HL-60 (cell line): ENCODE measurements at regions not wholly inside any gene's neighbourhood (a gene's known extent, or its start where the extent isn't known, plus 50 kb on each side); places are given as distances from the start of the nearest gene placed in this dataset.

Source experiments
- DNase-seq, 2 experiments: peaks; one replicate each; pipeline ENCODE4 v3.0.0-alpha.2; 2010 to 2020; ENCODE audit warnings: low read depth in 1 of 2, low spot score in 1 of 2
- H3K27ac ChIP-seq: fragments of 250-450 bp; sonication (Bioruptor Pico); replicated peaks from 2 replicates; pipeline ENCODE4 v1.5.1; 2020; ENCODE audit warnings: mild to moderate bottlenecking, moderate library complexity
- H3K27me3 ChIP-seq: fragments of 250-450 bp; sonication (Bioruptor Pico); 2 replicates; pipeline ENCODE4 v1.5.1; 2021; ENCODE audit warnings: mild to moderate bottlenecking, moderate library complexity; ENCODE audit not compliant: insufficient read depth, poor library complexity, severe bottlenecking
- H3K4me3 ChIP-seq: replicated peaks from 2 replicates; pipeline ENCODE4 v1.5.1; 2011; ENCODE audit warnings: mild to moderate bottlenecking, control low read depth, low read length; ENCODE audit not compliant: insufficient read depth
- GABPA ChIP-seq: IDR thresholded peaks from 2 replicates; pipeline ENCODE4 v1.6.1; 2012; ENCODE audit warnings: low read depth
- POLR2AphosphoS5 ChIP-seq: IDR thresholded peaks from 2 replicates; pipeline ENCODE4 v1.6.1; 2012; ENCODE audit warnings: low read depth
- SPI1 ChIP-seq: IDR thresholded peaks from 2 replicates; pipeline ENCODE4 v1.6.1; 2012; ENCODE audit warnings: low read depth, mild to moderate bottlenecking, borderline replicate concordance
- TF ChIP-seq, protein P1 (sequence below): IDR thresholded peaks from one replicate; pipeline ENCODE4 v1.5.1; 2011; ENCODE audit warnings: low read length, control low read depth, inconsistent platforms; ENCODE audit not compliant: insufficient read depth
- TF ChIP-seq, protein P2 (sequence below): IDR thresholded peaks from 2 replicates; pipeline ENCODE4 v1.6.1; 2012; ENCODE audit warnings: low read depth; ENCODE audit not compliant: insufficient replicate concordance

DNA sequence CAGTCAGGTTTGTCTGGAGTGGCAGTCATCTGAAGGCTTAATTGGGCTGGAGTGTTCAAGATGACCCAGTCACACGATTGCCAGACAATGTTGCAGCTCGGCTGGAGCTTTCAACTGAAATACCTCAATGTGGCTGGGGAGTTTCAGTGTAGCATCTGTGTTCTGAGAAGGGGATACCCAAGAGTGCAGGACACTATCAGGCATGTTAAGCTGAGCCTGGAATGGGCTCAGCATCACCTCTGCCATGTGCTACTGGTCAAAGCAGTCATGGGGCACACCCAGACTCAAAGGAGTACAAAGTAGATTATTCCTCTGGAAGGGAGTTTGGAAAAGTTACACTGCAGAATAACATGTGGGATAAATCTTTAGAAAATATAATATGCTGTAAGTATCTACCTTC lies 363.9 kb downstream of the KIF16B start:
- TF ChIP-seq, protein P1, sequence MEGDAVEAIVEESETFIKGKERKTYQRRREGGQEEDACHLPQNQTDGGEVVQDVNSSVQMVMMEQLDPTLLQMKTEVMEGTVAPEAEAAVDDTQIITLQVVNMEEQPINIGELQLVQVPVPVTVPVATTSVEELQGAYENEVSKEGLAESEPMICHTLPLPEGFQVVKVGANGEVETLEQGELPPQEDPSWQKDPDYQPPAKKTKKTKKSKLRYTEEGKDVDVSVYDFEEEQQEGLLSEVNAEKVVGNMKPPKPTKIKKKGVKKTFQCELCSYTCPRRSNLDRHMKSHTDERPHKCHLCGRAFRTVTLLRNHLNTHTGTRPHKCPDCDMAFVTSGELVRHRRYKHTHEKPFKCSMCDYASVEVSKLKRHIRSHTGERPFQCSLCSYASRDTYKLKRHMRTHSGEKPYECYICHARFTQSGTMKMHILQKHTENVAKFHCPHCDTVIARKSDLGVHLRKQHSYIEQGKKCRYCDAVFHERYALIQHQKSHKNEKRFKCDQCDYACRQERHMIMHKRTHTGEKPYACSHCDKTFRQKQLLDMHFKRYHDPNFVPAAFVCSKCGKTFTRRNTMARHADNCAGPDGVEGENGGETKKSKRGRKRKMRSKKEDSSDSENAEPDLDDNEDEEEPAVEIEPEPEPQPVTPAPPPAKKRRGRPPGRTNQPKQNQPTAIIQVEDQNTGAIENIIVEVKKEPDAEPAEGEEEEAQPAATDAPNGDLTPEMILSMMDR, result no peak
- TF ChIP-seq SPI1 (no peak), POLR2AphosphoS5 (no peak), GABPA (no peak)
- TF ChIP-seq, protein P2, sequence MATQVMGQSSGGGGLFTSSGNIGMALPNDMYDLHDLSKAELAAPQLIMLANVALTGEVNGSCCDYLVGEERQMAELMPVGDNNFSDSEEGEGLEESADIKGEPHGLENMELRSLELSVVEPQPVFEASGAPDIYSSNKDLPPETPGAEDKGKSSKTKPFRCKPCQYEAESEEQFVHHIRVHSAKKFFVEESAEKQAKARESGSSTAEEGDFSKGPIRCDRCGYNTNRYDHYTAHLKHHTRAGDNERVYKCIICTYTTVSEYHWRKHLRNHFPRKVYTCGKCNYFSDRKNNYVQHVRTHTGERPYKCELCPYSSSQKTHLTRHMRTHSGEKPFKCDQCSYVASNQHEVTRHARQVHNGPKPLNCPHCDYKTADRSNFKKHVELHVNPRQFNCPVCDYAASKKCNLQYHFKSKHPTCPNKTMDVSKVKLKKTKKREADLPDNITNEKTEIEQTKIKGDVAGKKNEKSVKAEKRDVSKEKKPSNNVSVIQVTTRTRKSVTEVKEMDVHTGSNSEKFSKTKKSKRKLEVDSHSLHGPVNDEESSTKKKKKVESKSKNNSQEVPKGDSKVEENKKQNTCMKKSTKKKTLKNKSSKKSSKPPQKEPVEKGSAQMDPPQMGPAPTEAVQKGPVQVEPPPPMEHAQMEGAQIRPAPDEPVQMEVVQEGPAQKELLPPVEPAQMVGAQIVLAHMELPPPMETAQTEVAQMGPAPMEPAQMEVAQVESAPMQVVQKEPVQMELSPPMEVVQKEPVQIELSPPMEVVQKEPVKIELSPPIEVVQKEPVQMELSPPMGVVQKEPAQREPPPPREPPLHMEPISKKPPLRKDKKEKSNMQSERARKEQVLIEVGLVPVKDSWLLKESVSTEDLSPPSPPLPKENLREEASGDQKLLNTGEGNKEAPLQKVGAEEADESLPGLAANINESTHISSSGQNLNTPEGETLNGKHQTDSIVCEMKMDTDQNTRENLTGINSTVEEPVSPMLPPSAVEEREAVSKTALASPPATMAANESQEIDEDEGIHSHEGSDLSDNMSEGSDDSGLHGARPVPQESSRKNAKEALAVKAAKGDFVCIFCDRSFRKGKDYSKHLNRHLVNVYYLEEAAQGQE, result no peak
- no peak for DNase-seq
- H3K4me3 ChIP-seq, result no peak overlapping the region
- H3K27me3 ChIP-seq, result no peaks in the 10 kb centered on the region
- no peak overlapping the region for H3K27ac ChIP-seq

DNA sequence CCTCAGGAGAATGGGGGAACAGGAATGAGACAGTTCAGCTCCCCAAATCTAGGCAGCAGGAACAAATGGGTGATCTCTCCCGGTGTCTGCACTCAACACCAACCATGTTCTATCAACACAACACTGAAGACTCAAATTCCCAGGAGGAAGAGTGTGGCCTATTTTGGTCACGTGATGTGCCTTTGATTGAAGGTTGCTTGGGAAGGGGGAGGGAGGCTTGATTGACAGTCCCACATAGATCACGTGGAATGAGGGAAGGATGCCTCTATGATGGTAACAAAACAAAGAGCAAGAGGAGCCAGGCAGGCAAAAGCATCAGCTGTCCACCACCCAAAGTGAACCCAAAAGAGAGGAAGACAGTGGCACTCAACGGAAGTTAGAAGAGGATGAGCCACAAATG lies 364.8 kb downstream of the KIF16B start:
- no peak overlapping the region for H3K27ac ChIP-seq
- DNase-seq, result no peak
- TF ChIP-seq POLR2AphosphoS5, result no peak
- TF ChIP-seq, protein P1, result no peak
- TF ChIP-seq SPI1, result no peak
- no peak for TF ChIP-seq GABPA
- TF ChIP-seq, protein P2, result no peak
- no peak overlapping the region for H3K4me3 ChIP-seq
- H3K27me3 ChIP-seq, result no peaks in the 10 kb centered on the region

DNA sequence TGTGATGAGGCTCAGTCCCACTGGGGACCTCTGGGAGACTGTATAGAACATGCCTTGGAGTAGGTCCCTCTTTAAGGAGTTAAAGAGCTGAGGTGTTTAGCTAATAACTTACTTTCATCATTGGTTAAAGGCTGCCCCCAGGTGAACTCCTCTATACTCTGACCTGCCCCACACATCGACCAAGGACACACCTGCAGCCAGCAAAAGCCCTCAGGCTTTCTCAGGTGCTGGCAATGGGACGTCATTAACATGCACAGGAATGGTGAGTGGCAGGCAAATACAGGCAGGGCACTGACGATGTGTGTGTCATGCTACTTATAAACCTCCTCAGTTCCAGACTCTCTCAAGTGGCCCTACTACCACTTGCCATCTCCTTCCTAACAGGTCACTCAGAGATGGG lies 366.4 kb downstream of the KIF16B start:
- DNase-seq, result no peak

More for the DNA sequence above, 366.4 kb downstream of the KIF16B start:
- Histone ChIP-seq H3K27ac (no peak overlapping the region), H3K4me3 (no peak overlapping the region), H3K27me3 (no peaks in the 10 kb centered on the region)
- TF ChIP-seq GABPA (no peak), SPI1 (no peak), POLR2AphosphoS5 (no peak)
- TF ChIP-seq, protein P1, result no peak
- TF ChIP-seq, protein P2, result no peak
